Bronchial epithelial cell (primary cell): ENCODE measurements at regions not wholly inside any gene's neighbourhood (a gene's known extent, or its start where the extent isn't known, plus 50 kb on each side); places are given as distances from the start of the nearest gene placed in this dataset.

Experiments used
- DNase-seq: peaks from one replicate; pipeline ENCODE4 v3.0.0-alpha.2; 2010; ENCODE audit warnings: low read depth
- FAIRE-seq: peaks from 2 replicates; lab custom pipeline; 2011; peaks lifted over from hg19 to GRCh38; lab: Jason Lieb, UNC
- H3K27me3 ChIP-seq: 2 replicates; pipeline ENCODE4 v1.5.1; 2011; ENCODE audit warnings: low read length; ENCODE audit not compliant: control insufficient read depth, insufficient read depth
- H3K36me3 ChIP-seq: 2 replicates; pipeline ENCODE4 v1.5.1; 2011; ENCODE audit warnings: low read length; ENCODE audit not compliant: control insufficient read depth, insufficient read depth
- H3K4me3 ChIP-seq: 2 replicates; pipeline ENCODE4 v1.5.1; 2011; ENCODE audit warnings: mild to moderate bottlenecking, low read depth, low read length, control low read depth
- TF ChIP-seq, protein P1 (sequence below): IDR thresholded peaks from 2 replicates; pipeline ENCODE4 v1.5.1; 2011; ENCODE audit warnings: mild to moderate bottlenecking, moderate library complexity, low read length, control low read depth, inconsistent platforms; ENCODE audit not compliant: insufficient read depth, severe bottlenecking

DNA sequence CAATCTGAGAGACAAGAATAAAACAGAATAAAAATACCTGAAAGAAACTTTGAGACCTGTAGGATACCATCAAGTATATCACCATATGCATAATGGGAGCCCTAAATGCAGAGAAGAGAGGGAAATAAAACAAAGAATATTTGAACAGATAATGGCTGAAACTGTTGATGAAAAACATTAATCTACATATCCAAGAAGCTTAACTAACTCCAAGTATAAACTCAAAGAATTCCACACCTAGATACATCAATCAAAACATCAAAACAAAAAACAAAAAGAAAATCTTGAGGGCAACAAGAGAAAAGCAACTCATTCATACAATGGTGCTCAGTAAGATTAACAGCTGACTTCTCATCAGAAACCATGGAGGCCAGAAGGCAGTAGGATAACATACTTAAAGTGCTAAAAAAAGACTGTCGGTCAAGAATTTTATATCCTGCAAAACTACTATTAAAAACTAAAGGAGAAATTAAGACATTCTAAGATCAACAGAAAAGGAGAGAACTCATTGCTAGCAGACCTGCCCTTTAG, 101.6 kb downstream of the FOXD1 start:
- no peaks in the 10 kb centered on the region for H3K27me3 ChIP-seq
- FAIRE-seq (no peak), DNase-seq (no peak)
- no peak overlapping the region for H3K4me3 ChIP-seq
- no peaks in the 10 kb centered on the region for H3K36me3 ChIP-seq
- TF ChIP-seq, protein P1, sequence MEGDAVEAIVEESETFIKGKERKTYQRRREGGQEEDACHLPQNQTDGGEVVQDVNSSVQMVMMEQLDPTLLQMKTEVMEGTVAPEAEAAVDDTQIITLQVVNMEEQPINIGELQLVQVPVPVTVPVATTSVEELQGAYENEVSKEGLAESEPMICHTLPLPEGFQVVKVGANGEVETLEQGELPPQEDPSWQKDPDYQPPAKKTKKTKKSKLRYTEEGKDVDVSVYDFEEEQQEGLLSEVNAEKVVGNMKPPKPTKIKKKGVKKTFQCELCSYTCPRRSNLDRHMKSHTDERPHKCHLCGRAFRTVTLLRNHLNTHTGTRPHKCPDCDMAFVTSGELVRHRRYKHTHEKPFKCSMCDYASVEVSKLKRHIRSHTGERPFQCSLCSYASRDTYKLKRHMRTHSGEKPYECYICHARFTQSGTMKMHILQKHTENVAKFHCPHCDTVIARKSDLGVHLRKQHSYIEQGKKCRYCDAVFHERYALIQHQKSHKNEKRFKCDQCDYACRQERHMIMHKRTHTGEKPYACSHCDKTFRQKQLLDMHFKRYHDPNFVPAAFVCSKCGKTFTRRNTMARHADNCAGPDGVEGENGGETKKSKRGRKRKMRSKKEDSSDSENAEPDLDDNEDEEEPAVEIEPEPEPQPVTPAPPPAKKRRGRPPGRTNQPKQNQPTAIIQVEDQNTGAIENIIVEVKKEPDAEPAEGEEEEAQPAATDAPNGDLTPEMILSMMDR, result no peak

- no peak for DNase-seq
- peaks cover 4% of the 10 kb centered on the region for H3K27me3 ChIP-seq
- TF ChIP-seq, protein P1, result no peak
- no peak for FAIRE-seq
- no peak overlapping the region for H3K4me3 ChIP-seq
- no peaks in the 10 kb centered on the region for H3K36me3 ChIP-seq
Observed at GRCh38 chr5:73344835-73345234, 103.7 kb downstream of the FOXD1 start.

DNA sequence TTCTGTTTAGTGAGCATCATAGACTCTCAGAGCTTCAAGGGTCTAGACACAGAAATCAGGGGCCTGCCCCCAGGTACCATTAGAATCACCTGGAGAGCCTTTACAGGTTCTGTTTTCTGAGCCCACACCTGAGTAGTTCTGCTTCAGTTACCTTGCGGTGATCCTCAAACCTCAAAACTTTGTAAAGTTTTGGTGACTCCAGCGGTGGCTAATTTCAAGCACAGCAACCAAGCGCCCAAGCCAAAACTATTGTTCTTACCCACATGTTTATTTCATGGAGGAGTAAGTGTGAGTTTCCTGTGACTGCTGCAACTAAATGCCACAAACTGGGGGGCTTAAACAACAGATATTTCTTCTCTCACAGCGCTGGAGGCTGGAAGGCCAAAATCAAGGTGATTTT, 108.9 kb downstream of the FOXD1 start:
- DNase-seq, result peak; percentile 72
- TF ChIP-seq, protein P1, result no peak
- no peak for FAIRE-seq
- peaks cover 16% of the 10 kb centered on the region for H3K27me3 ChIP-seq
- no peak overlapping the region for H3K4me3 ChIP-seq
- no peaks in the 10 kb centered on the region for H3K36me3 ChIP-seq

DNA sequence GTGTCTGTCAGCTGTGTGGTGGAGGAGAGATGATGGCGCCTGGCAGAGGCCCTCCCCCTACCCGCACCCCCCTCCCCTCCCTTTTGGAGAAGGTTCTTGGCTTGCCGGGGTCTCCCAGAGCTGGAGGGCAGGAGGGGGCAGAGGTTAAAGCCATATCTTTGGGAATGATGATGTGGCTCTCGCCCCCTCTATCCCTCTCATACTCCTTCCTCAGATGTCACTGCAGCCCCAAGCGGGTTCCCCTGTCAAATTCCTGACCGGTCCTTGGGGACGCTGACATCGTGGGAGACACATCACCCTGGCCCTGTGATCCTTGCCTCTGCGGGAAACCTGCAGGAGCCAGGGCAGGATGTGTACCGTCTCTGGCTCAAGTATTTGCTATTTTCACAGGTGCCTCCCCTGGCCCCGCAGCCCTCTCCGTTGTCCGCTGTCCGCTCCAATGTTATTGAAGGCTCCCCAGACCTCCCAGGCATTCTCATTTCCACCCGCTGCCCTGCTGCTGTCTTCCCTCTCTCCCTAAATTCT, 109.5 kb downstream of the FOXD1 start:
- H3K27me3 ChIP-seq, result peaks cover 19% of the 10 kb centered on the region
- H3K4me3 ChIP-seq, result no peak overlapping the region
- TF ChIP-seq, protein P1, result no peak
- no peaks in the 10 kb centered on the region for H3K36me3 ChIP-seq
- FAIRE-seq, result no peak
- no peak for DNase-seq

- FAIRE-seq (no peak), DNase-seq (no peak)
- Histone ChIP-seq H3K36me3 (no peaks in the 10 kb centered on the region), H3K4me3 (no peak overlapping the region), H3K27me3 (peaks cover 20% of the 10 kb centered on the region)
- TF ChIP-seq, protein P1, result no peak
Observed at GRCh38 chr5:73338256-73339050, 110.1 kb downstream of the FOXD1 start.
